Gastrocnemius medialis (tissue), 4 donors: ENCODE measurements at regions not wholly inside any gene's neighbourhood (a gene's known extent, or its start where the extent isn't known, plus 50 kb on each side); places are given as distances from the start of the nearest gene placed in this dataset.

ENCODE experiments used
- CTCF ChIP-seq, 5 experiments: fragments of 450-650 bp in 3 of 5; fragments of 200-600 bp in 2 of 5; sonication (generic) in 2 of 5; IDR thresholded peaks in 4 of 5; conservative IDR thresholded peaks in 1 of 5; 1 replicate in 4 of 5; 2 replicates in 1 of 5; pipeline ENCODE4 v1.5.1; 2016 to 2019; ENCODE audit warnings: antibody characterized with exemption in 5 of 5, mild to moderate bottlenecking in 3 of 5, moderate library complexity in 3 of 5
- POLR2A ChIP-seq, 2 donors: fragments of 450-650 bp; IDR thresholded peaks; one replicate each; pipeline ENCODE4 v1.6.1; 2017; ENCODE audit warnings: antibody characterized with exemption in 2 of 2, mild to moderate bottlenecking in 2 of 2, moderate library complexity in 2 of 2

- TF ChIP-seq CTCF (IDR thresholded peaks at IDR 0.05 in 4 of 5, conservative IDR thresholded peaks at IDR 0.05 in 1 of 5): no peak
- no peak for TF ChIP-seq POLR2A (IDR thresholded peaks at IDR 0.05)
These were observed 150.2 kb upstream of the POU3F3 start for GRCh38 chr2:104703669-104704068.
